Stimulated activated CD4-positive, alpha-beta T cell treated with anti-CD3 and anti-CD28 coated beads, Interleukin-1b, Interleukin-23, amount 100 ng/mL, for 1 hour (primary cell): ENCODE measurements at regions not wholly inside any gene's neighbourhood (a gene's known extent, or its start where the extent isn't known, plus 50 kb on each side); places are given as distances from the start of the nearest gene placed in this dataset.

ENCODE experiments used
- DNase-seq, 2 donors: peaks; one replicate each; pipeline ENCODE4 v3.0.0-alpha.2; 2020; ENCODE audit warnings: low read depth in 2 of 2

DNA sequence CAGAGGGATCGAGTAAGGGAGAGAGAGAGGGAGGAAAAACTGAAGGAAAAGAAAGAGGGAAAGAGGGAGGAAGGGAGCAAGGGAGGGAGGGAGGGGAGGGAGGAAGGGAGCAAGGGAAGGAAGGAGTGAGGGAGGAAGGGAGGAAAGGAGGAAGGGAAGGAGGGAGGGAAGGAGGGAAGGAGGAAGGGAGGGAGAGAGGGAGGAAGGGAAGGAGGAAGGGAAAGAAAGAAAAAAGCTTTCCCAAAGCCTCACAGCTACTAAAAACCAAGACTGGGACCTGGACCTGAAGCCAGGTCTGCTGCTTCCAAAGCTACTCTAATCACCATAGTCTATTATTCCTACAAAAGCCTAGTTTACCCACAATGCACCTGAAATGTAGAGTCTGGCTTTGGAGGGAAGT is 259.8 kb upstream of the WWC1 start:
- DNase-seq: no peak

DNA sequence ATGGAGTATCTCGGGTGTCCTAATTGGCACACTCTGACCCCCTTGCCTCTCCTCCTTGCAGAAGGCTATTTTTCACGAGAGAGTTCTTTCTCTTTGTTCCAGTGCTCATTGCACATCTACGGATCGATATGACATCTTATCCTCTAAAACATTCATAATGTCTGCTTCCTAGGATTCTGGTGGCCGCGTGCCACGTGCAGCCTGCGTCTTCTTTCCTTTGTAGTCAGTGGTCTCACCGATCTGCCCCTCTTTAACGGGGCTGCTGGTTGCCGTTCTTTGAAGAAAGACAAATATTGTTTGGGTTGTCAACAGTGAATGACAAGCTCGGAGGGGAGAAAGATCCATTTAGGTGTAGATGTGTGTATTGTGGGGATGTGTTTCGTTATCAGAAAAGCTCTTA is 252.4 kb upstream of the WWC1 start:
- no peak for DNase-seq

DNA sequence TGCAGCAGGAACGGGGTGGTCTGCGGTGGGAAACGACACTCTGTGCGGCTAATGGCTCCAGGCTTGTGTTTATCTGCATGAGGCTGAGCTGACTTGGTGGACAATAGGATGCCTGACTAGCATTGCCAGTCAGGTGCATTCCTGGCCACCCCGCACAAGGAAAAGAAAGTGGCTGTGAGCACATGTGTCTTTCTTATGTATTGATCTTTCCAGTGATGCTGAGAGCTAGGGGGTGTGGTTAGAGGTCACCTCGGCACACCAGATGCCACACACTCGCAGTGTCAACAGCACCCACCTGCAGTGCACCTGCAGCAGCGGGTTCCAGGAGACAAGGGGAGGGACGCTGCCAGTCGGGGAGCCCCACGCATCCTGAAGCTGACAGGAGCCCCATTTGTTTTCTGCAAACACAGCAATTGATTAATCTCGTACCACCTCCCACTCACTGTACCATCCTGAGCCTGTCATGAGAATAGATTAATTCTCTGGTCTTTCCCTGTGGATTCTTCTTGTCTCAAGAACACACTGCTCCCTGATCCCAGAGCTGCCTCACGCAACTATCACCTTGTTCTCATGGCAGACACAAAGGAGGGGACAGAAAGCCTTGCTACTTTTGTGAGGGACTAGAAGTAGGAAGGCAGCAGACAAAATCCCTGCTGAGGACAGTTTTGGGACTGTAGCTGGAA is 251.7 kb upstream of the WWC1 start:
- DNase-seq: no peak

DNA sequence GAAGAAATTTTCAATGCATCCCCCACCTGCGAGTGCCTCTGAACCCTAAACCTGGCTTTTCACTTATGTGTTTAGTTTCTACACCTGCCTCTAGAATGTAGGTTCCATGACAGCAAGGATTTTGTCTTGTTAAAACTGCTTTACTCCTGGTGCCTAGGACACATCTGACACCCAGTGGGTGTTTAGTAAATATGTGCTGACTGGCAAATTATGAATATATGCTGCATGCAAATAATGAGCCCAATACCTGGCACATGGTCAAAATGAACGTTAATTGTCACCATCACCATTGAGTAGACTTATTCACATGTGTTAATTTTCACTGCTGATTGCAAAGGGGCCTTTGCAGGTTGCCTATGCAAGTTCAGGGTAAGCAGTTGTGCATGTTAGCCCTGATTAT is 249.9 kb upstream of the WWC1 start:
- no peak for DNase-seq

DNA sequence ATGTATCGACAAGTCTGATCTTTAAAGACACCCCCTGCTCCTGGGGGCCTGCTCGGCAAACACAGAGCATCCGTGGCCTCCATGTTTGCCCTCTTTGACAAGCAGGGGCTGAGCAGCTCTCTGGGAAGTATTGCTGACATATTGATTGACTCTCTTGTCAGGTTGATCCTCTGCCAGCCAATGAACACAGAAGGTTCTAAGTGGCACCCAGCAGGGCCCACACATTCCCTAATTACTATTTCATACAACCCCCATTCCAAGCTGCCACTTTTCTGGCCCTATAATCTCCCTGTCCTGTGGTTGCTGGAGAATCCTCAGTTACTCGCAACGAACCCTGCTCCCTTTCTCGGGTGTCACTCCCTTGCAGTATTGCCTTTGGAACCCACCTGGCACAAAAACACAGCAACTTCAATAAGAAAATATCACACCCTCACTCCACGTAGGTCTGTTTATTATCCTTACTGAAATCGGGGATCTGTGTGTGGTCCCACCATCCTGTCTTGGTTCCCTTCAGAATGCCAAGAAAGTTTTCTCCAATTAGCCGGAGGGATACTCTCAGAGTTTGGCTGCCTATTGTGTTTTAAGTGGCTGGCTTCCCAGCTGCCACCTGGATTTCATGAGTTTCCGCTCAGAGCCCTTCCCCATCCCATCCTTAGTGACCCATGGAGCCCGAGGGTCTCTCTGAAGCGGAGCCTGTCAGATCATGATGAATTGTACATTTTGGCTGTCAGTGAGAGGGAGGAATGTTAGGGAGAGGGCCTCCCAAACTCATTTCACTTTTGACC is 249.0 kb upstream of the WWC1 start:
- DNase-seq: no peak

DNA sequence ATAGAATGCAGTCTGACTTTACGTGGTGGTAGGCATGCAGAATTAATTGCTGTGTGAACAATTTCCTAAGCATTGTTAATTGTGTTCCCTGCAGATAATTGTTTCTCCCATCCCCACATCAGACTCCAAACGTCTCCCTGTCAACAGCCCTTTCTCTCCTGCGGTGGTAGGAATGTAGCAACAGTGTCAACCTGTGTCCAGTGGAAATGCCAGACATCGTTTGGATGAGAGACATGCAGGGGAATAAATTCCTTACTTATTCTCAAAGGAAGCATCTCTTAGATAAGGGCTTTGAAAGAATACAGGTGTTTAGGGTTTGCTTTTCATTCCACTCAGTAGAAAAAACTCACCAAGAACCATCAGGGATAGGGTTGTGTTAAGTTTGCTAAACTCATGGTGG is 245.3 kb upstream of the WWC1 start:
- DNase-seq: no peak

DNA sequence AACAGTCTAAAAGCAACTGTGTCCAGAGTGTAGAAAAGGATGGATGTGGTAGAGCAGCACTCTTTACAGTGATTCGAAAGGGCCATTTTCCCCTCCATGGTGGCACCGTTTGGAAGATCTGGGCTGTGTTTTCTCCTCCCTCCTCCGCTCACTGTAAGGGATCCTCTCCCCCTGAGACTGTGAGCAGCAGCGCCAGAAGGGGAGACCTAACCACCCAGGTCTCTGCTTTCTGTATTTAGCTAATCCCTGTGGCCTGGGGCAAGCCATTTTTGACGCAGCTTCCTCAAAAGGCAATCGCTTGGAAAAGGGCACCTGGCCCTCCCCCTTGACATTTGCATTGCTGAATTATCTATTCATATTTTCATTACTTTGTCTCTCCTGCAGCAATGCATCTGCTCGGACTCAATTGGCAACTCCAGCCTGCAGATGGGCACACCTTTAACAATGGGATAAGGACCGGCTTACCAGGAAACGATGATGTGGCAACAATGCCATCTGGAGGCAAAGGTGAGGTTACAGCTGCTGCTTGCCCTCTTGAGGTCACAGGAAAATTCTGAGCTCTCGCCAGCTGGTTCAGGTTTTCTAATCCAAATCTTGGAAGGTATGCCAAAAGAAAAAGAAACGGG is 244.3 kb upstream of the WWC1 start:
- DNase-seq: no peak

DNA sequence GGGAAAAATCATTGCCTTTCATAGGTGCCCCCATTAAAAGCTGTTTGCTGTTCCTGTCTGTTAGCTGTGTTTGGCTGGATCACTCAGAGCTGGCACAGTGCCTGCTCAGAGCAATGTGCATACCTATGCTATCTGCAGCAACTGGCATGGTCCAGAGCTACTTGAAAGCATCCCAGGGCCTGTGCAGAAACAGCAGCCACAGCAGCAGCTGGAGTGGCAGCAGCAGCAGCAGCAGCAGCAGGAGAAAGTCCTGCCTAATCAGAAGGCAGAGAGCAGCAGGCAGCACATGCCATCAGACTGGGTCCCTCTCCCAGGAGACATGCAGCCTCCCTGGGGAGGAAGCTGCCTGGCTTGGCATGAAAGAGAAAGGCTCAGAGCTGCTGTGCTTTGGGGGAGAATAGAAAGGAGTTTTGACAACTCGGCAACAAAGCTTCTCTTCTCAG is 243.8 kb upstream of the WWC1 start:
- DNase-seq: no peak

DNA sequence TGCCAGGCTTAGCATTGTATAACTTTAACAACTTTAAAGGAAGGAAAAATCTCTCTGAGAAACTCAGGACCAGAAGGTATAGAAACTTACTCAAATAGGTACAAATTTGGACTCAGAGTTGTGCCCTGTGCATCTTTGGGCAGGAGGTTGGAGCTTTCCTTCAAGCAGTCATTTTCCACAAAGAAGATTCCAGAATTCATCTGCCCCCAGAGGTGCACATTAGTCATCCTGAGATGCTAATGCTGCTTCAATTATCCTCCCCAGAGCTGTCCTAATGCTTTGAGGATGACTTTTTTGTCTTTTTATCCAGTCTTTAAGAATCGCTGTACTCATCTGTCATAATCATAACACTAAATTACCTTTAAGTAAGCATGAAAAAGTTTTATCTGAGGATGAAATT is 243.0 kb upstream of the WWC1 start:
- no peak for DNase-seq

DNA sequence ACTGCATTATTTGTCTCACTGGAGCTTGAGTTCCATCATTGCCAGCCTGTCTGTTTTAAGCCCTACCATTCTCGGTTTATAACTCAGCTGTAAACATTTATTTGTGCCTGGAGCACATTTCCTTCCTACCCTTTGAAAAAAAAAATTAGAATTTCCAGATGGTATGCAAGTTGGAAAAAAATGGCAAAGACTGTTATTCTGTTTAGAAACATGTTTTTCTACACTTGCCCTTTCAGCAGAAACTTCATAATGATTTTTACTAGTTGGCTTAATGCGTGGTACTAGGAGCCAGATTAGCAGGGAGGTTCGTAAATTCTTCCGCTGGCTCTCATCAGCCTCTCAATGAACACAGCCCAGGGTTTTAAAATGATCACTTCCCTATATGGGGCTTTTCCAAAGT is 238.8 kb upstream of the WWC1 start:
- DNase-seq: no peak

DNA sequence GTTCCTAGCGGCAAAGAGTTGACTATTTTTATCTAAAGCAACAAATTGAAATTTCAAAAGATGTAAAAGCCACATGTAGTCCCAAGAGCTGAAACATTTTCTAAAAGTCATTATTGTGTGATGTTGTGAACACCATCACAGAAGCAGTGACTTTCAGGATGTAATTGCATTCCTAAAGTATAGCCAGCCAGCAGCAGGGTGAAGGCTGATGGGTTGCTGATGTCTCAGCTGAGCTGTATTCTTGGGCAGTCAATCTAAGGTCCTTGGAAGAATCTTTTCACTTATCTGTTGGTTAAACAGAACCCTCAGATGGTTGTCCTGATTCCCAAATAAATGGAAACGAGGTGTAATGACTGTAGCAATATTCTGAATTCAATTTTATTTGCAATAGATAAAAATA is 237.4 kb upstream of the WWC1 start:
- no peak for DNase-seq

DNA sequence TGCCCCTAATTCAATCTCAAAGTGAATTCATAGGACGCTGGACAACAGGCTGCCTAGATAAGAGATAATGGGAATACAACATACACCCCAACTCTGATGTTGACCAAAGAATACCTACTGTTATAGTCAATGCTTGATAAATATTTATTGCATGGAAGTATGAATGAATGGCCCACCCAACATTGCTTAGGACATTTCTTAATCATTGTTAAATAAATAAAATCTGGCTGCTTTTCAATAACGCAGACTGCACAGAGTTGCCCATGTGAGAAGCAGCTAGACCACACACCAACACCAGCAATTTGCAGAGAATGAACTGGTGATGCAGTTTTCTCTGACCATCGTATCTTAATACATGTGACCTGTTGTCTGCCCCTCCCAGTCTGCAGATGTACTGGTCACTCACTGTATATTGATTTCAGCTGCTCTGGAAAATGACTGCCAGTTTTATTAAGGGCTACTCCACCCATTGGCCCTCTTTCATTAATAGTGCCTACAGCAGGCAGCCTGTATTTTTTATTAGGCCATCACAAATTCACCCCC is 236.2 kb upstream of the WWC1 start:
- no peak for DNase-seq

DNA sequence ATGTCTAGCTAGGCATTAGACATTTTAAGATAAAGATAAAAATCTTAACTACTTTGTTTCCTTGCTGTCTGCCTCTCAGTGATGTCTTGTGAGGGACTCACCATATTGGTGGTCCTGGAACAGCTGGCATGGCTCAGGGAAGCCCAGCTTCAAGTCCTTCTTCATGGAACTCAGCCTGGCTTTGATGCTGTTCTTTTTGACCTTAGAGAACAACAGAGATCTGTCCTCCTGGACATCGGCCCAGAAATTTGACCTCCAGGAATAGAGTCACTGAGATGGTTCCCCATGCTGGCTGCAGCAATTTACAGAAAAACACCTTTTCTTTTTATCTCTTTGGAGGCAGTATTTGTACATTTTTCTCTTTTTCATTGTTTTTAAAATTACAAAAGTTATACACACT is 235.5 kb upstream of the WWC1 start:
- DNase-seq: no peak

DNA sequence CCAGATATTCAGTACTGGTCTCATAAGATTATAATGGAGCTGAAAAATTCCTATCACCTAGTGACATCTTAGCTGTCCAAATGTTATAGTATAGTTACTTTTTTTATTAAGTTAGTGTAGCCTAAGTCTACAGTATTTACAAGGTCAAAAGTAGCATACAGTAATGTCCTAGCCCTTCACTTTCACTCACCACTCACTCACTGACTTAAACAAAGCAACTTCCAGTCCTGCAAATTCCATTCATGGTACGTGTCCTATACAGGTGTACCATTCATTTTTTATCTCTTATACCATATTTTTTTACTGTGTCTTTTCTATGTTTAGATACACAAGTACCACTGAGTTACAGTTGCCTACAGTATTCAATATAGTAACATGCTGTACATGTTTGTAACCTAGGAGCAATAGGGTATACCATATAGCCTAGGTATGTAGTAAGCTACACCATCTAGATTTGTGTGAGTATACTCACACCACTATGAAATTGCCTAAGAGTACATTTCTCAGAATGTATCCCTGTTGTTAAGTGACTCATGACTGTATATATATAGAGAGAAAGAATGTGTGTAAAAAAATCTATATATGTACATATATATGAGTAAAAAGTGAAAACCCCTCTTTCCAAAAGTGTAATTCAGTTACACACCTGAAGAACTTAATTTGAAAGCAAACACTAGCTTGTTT is 234.8 kb upstream of the WWC1 start:
- DNase-seq: no peak

DNA sequence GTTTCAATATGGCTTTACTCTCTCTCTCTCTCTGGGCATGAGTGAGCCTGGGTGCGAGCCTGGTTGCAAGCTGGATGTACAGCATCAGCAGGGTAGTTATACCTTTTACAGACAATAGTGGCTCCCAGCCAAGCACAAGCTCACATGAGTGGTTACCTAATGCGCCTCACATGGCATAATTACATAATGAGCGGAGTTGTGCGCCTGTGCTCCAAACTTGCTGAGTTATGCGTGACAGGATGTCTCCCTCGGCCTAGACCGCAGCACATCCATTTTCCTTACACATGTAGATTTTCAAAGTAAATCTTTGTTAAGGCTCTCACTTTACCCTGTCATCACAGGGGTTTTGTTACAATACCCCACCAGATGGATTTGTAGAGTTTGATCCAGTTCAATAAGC is 233.5 kb upstream of the WWC1 start:
- no peak for DNase-seq

DNA sequence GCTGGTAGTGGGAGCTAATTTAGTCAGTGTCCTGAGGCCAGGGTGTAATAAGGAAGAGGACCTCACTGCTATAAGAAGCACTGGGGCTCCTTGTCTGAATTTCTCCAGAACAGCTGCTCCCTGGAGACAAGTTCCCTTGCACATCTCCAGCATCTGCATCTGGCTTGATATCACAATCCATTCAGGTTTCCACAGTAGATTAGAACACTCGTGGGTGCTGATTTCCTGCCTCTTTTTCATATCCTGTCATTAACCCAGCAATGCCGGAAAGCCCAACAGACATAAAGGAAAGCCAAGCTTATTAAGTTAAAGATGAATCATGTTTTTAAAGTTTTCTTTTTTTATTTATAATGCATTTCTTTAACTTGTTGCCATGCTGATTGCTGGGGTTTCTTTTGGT is 232.3 kb upstream of the WWC1 start:
- DNase-seq: no peak

DNA sequence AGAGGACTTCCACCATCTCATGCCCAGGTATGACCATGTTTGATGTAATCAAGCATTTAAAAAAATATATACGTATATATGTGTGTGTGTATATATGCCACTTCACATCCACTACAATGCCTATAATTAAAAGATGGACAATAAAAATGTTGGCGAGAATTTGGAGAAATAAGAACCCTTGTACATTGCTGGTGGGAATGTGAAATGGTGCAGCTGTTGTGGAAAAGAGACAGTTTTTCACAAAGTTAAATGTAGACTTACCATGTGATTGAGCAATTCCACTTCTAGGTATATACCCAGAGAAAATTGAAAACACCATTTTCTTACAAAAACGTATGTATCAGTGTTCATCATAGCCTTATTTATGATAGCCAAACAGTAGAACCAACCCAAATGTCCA is 229.2 kb upstream of the WWC1 start:
- DNase-seq: no peak

DNA sequence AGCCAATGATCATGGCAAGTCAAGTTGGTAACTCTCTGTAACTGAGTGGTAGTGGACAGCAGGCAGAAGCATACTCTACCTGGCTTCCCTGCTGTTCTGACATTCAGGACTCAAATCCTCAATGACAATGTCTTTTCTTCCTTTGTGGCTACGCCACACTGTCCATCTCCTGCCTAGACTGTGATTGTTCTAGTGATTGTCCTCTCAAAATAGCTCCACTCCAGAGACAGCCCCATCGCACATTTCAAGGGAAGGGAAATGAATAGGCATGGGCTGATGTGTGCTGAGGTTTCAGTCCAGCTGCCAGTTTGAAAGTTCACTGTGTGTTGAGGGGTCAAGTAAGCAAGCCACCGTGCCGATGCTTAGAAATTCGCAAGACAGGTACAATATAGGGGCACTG is 227.0 kb upstream of the WWC1 start:
- no peak for DNase-seq

DNA sequence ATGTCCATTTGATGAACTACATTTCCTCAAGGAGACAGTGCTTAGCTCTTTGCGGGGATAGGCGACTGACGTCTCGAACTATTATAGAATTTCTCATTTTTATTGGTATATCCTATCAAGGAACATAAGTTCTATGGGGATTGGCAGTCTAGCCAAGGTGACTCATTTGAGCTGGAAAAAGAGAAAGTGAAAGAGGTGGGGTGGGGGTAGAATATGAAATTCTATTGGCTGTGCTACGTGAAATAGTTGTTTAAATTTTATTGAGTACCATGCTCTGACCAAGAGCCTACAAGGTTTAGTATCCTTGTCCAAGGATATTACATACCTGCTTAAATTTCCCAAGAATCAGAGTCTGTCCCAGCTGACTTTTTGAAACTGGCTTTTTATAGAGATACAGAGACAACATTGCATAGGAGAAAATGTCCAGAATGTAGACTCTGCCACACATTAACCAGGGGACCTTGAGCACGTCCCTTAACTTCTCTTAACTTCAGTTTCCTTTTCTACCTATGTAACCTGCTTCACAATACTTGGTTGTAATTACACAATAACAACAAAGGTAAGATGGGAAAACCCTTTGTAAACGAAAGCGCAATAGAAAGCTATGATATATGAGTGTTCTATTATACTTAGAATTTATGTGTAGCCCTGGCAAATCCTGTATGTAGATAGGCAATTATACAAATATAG is 226.4 kb upstream of the WWC1 start:
- no peak for DNase-seq

DNA sequence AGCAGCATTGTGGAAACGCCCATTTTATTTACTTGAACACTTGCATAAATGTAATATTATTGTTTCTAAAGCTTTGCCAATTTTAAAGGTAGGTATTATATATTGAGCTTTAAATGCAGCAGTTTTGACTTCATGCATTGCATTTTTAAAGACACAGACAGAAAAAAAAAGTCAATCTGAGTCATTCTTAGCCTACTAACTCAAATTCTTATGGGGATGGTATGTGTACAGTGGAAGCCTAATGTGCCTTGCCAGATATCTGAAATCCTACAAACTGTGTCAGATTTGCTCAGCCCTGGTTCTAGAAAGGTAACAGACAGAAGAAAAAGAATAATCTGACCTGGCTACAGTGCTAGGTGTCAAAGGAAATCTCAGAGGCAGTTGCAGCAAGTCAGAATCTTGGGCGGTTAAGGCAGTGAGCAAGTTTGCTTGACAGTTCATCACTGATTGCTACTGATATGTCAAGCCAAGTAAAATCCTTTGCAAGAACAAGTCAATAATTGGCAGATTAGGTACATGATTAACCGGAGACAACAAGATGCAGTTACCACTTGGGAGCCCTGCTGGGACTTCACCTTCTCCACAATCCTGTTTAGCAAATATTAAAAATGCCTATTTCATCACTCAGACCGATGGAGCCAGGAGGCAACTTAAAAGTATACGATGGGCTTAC is 224.8 kb upstream of the WWC1 start:
- no peak for DNase-seq

DNA sequence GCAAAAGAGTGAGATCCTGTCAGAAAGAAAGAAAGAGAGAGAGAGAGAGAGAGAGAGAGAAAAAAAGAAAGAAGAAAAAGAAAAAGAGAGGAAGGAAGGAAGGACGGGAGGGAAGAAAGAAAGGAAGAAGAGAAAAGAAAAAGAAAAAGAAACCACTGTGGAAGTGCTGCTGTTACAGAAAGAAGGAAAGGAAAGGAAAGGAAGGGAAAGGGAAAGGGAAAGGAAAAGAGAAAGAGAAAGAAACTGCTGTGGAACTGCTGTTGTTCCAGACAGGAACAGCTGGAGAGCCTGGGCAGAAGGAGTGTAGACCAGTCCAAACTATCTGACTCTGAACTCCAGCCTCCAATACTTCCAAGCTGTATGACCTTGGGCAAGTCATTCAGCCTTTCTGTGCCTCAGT is 220.7 kb upstream of the WWC1 start:
- no peak for DNase-seq
